DND-41 (cell line): ENCODE measurements at regions not wholly inside any gene's neighbourhood (a gene's known extent, or its start where the extent isn't known, plus 50 kb on each side); places are given as distances from the start of the nearest gene placed in this dataset.

Experiments used
- EZH2 ChIP-seq: IDR thresholded peaks from 3 replicates; pipeline ENCODE4 v1.6.1; 2012; ENCODE audit warnings: borderline replicate concordance, low read depth, mild to moderate bottlenecking, moderate library complexity, low read length, inconsistent platforms; ENCODE audit not compliant: severe bottlenecking
- TF ChIP-seq, protein P1 (sequence below): IDR thresholded peaks from 2 replicates; pipeline ENCODE4 v1.5.1; 2012; ENCODE audit warnings: borderline replicate concordance, low read length, moderate library complexity, mild to moderate bottlenecking; ENCODE audit not compliant: poor library complexity, severe bottlenecking; ENCODE audit errors: extremely low read depth

DNA sequence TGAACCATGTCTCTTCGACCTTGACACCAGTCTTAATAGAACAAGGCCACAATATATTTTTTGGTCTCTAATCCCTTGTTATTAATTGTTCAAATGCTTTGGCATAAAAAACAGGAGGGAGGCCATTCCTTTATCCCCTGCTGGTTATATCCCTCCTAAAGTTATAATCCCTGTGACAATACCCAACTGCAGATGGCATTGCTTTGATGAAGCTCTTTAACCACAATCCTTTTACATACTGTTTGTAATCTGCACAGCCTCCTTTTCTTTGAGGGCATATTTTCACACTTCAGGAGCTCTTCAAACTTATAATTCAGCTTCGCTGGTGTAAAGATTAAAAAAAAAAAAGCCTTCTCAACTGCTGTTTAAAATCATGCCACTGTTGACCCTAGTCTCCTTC lies 919.0 kb downstream of the EPHA3 start:
- TF ChIP-seq, protein P1, sequence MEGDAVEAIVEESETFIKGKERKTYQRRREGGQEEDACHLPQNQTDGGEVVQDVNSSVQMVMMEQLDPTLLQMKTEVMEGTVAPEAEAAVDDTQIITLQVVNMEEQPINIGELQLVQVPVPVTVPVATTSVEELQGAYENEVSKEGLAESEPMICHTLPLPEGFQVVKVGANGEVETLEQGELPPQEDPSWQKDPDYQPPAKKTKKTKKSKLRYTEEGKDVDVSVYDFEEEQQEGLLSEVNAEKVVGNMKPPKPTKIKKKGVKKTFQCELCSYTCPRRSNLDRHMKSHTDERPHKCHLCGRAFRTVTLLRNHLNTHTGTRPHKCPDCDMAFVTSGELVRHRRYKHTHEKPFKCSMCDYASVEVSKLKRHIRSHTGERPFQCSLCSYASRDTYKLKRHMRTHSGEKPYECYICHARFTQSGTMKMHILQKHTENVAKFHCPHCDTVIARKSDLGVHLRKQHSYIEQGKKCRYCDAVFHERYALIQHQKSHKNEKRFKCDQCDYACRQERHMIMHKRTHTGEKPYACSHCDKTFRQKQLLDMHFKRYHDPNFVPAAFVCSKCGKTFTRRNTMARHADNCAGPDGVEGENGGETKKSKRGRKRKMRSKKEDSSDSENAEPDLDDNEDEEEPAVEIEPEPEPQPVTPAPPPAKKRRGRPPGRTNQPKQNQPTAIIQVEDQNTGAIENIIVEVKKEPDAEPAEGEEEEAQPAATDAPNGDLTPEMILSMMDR, result no peak
- TF ChIP-seq EZH2, result no peak
